ENCODE measurements at regions not wholly inside any gene's neighbourhood (a gene's known extent, or its start where the extent isn't known, plus 50 kb on each side); places are given as distances from the start of the nearest gene placed in this dataset.

- no peak for TF ChIP-seq EZH2phosphoT487 (IDR thresholded peaks at IDR 0.05; ENCODE audit: low read depth)
- TF ChIP-seq CTCF (IDR thresholded peaks at IDR 0.05; ENCODE audit: low read depth, low read length) = no peak
- Histone ChIP-seq H3K27me3 (ENCODE audit: low read depth, low read length) (no peaks in the 10 kb centered on the region), H3K4me3 (ENCODE audit: low read length) (no peak overlapping the region), H3K4me2 (ENCODE audit: low read length) (no peak overlapping the region), H4K20me1 (ENCODE audit: insufficient read depth, low read length) (no peaks in the 10 kb centered on the region), H2AFZ (ENCODE audit: low read depth, low read length) (no peak overlapping the region), H3K9ac (ENCODE audit: low read length) (no peak overlapping the region), H3K36me3 (replicated peaks; ENCODE audit: low read depth, low read length) (no peaks in the 10 kb centered on the region), H3K27ac (ENCODE audit: low read length) (no peak overlapping the region), H3K79me2 (ENCODE audit: low read length) (no peaks in the 10 kb centered on the region), H3K4me1 (ENCODE audit: low read length) (no peaks in the 10 kb centered on the region), H3K9me3 (ENCODE audit: insufficient read depth, low read length) (no peaks in the 10 kb centered on the region)
These were observed 388.0 kb downstream of the PLPP3 start for GRCh38 chr1:56191369-56191768.

GRCh38 chr1:56190806-56191365 is 388.5 kb downstream of the PLPP3 start:
- Histone ChIP-seq H3K27me3 (ENCODE audit: low read depth, low read length) (no peaks in the 10 kb centered on the region), H3K9me3 (ENCODE audit: insufficient read depth, low read length) (no peaks in the 10 kb centered on the region), H3K79me2 (ENCODE audit: low read length) (no peaks in the 10 kb centered on the region), H3K4me1 (ENCODE audit: low read length) (no peaks in the 10 kb centered on the region), H3K4me3 (ENCODE audit: low read length) (no peak overlapping the region), H2AFZ (ENCODE audit: low read depth, low read length) (no peak overlapping the region), H3K9ac (ENCODE audit: low read length) (no peak overlapping the region), H4K20me1 (ENCODE audit: insufficient read depth, low read length) (no peaks in the 10 kb centered on the region), H3K36me3 (replicated peaks; ENCODE audit: low read depth, low read length) (no peaks in the 10 kb centered on the region), H3K4me2 (ENCODE audit: low read length) (no peak overlapping the region), H3K27ac (ENCODE audit: low read length) (no peak overlapping the region)
- no peak for TF ChIP-seq EZH2phosphoT487 (IDR thresholded peaks at IDR 0.05; ENCODE audit: low read depth)
- no peak for TF ChIP-seq CTCF (IDR thresholded peaks at IDR 0.05; ENCODE audit: low read depth, low read length)

GRCh38 chr1:56189946-56190805 is 389.2 kb downstream of the PLPP3 start:
- Histone ChIP-seq H3K27ac (ENCODE audit: low read length) (no peak overlapping the region), H3K4me3 (ENCODE audit: low read length) (no peak overlapping the region), H3K9ac (ENCODE audit: low read length) (no peak overlapping the region), H3K36me3 (replicated peaks; ENCODE audit: low read depth, low read length) (no peaks in the 10 kb centered on the region), H2AFZ (ENCODE audit: low read depth, low read length) (no peak overlapping the region), H3K9me3 (ENCODE audit: insufficient read depth, low read length) (no peaks in the 10 kb centered on the region), H3K27me3 (ENCODE audit: low read depth, low read length) (no peaks in the 10 kb centered on the region), H3K79me2 (ENCODE audit: low read length) (no peaks in the 10 kb centered on the region), H3K4me2 (ENCODE audit: low read length) (no peak overlapping the region), H3K4me1 (ENCODE audit: low read length) (no peaks in the 10 kb centered on the region), H4K20me1 (ENCODE audit: insufficient read depth, low read length) (no peaks in the 10 kb centered on the region)
- TF ChIP-seq EZH2phosphoT487 (IDR thresholded peaks at IDR 0.05; ENCODE audit: low read depth) (no peak), CTCF (IDR thresholded peaks at IDR 0.05; ENCODE audit: low read depth, low read length) (peak; percentile 31)

- Histone ChIP-seq H3K9ac (ENCODE audit: low read length) (no peak overlapping the region), H3K9me3 (ENCODE audit: insufficient read depth, low read length) (no peaks in the 10 kb centered on the region), H3K36me3 (replicated peaks; ENCODE audit: low read depth, low read length) (no peaks in the 10 kb centered on the region), H2AFZ (ENCODE audit: low read depth, low read length) (no peak overlapping the region), H3K4me3 (ENCODE audit: low read length) (no peak overlapping the region), H3K27ac (ENCODE audit: low read length) (no peak overlapping the region), H3K27me3 (ENCODE audit: low read depth, low read length) (no peaks in the 10 kb centered on the region), H3K4me2 (ENCODE audit: low read length) (no peak overlapping the region), H4K20me1 (ENCODE audit: insufficient read depth, low read length) (no peaks in the 10 kb centered on the region), H3K4me1 (ENCODE audit: low read length) (no peaks in the 10 kb centered on the region), H3K79me2 (ENCODE audit: low read length) (no peaks in the 10 kb centered on the region)
- no peak for TF ChIP-seq CTCF (IDR thresholded peaks at IDR 0.05; ENCODE audit: low read depth, low read length)
- TF ChIP-seq EZH2phosphoT487 (IDR thresholded peaks at IDR 0.05; ENCODE audit: low read depth) = no peak
These were observed 389.9 kb downstream of the PLPP3 start for GRCh38 chr1:56189454-56189853.

Data from OCI-LY3 (cell line).